H1 (cell line): ENCODE measurements at regions not wholly inside any gene's neighbourhood (a gene's known extent, or its start where the extent isn't known, plus 50 kb on each side); places are given as distances from the start of the nearest gene placed in this dataset.

Source experiments
- CTCF ChIP-seq, 3 experiments: IDR thresholded peaks; 1 replicate in 2 of 3; 2 replicates in 1 of 3; pipeline versions ENCODE4 v1.5.1 to v1.6.1; 2011; ENCODE audit warnings: low read length in 3 of 3, mild to moderate bottlenecking in 3 of 3, inconsistent platforms in 2 of 3, low read depth in 1 of 3, moderate library complexity in 1 of 3; ENCODE audit not compliant: insufficient read depth in 1 of 3; ENCODE audit errors: control extremely low read depth in 1 of 3
- FOSL1 ChIP-seq: IDR thresholded peaks from 2 replicates; pipeline ENCODE4 v1.6.1; 2011; ENCODE audit warnings: mild to moderate bottlenecking, low read depth, low read length, moderate library complexity; ENCODE audit not compliant: insufficient read depth
- POLR2A ChIP-seq, 2 experiments: IDR thresholded peaks; 1 replicate in 1 of 2; 2 replicates in 1 of 2; pipeline ENCODE4 v1.6.1; 2011; ENCODE audit warnings: low read depth in 2 of 2, low read length in 2 of 2, mild to moderate bottlenecking in 2 of 2; ENCODE audit errors: control extremely low read depth in 1 of 2
- POLR2AphosphoS5 ChIP-seq: IDR thresholded peaks from 2 replicates; pipeline ENCODE4 v1.6.1; 2011; ENCODE audit warnings: low read depth, low read length
- SAP30 ChIP-seq: fragments of 300-600 bp; sonication (generic); IDR thresholded peaks from 2 replicates; pipeline ENCODE4 v1.7.1; 2012; ENCODE audit warnings: low read length, moderate library complexity, mild to moderate bottlenecking, inconsistent platforms; ENCODE audit not compliant: insufficient read depth, insufficient replicate concordance

- TF ChIP-seq CTCF (IDR thresholded peaks at IDR 0.05; ENCODE audit: control extremely low read depth in 1 of 3, insufficient read depth in 1 of 3, low read depth in 1 of 3, low read length in 3 of 3) (no peak), POLR2AphosphoS5 (no peak), POLR2A (IDR thresholded peaks at IDR 0.05; ENCODE audit: control extremely low read depth in 1 of 2, low read depth in 2 of 2, low read length in 2 of 2) (no peak), SAP30 (no peak), FOSL1 (no peak)
Observed at GRCh38 chr2:55811048-55811447, 112.5 kb downstream of the EFEMP1 start.
